Smooth muscle cell (in vitro differentiated cells): ENCODE measurements at regions not wholly inside any gene's neighbourhood (a gene's known extent, or its start where the extent isn't known, plus 50 kb on each side); places are given as distances from the start of the nearest gene placed in this dataset.
"Not testable (repeated sequence)": the region's sequence is repeated elsewhere in the genome, so short reads cannot be mapped to it uniquely, and the experiment has no call there.

Experiments
- DNase-seq: peaks from one replicate; lab custom pipeline; 2025; ENCODE audit not compliant: unreplicated experiment; lab: John Stamatoyannopoulos, UW
- H2AFZ ChIP-seq: fragments of 200-600 bp; sonication (generic); 2 replicates; pipeline ENCODE4 v1.6.0; 2016; ENCODE audit warnings: antibody characterized with exemption, low read depth, mild to moderate bottlenecking
- H3F3A ChIP-seq: fragments of 200-600 bp; sonication (generic); 2 replicates; pipeline ENCODE4 v1.6.0; 2017; ENCODE audit warnings: antibody characterized with exemption, low read depth
- H3K27ac ChIP-seq: fragments of 200-600 bp; sonication (generic); 2 replicates; pipeline ENCODE4 v1.5.1; 2016; ENCODE audit warnings: low read depth, mild to moderate bottlenecking
- H3K27me3 ChIP-seq: fragments of 200-600 bp; sonication (generic); 2 replicates; pipeline ENCODE4 v1.6.1; 2016; ENCODE audit warnings: low read depth, mild to moderate bottlenecking
- H3K36me3 ChIP-seq: fragments of 200-600 bp; sonication (generic); 2 replicates; pipeline ENCODE4 v1.5.1; 2016; ENCODE audit warnings: low read depth
- H3K4me1 ChIP-seq: fragments of 200-600 bp; sonication (generic); 2 replicates; pipeline ENCODE4 v1.5.1; 2016; ENCODE audit warnings: low read depth
- H3K4me2 ChIP-seq: fragments of 200-600 bp; sonication (generic); 2 replicates; pipeline ENCODE4 v1.6.0; 2016; ENCODE audit warnings: mild to moderate bottlenecking
- H3K4me3 ChIP-seq: fragments of 200-600 bp; sonication (generic); 2 replicates; pipeline ENCODE4 v1.5.1; 2016; ENCODE audit warnings: mild to moderate bottlenecking
- H3K79me2 ChIP-seq: fragments of 200-600 bp; sonication (generic); 2 replicates; pipeline ENCODE4 v1.6.0; 2016; ENCODE audit warnings: low read depth, mild to moderate bottlenecking
- H3K9ac ChIP-seq: fragments of 200-600 bp; sonication (generic); 2 replicates; pipeline ENCODE4 v1.6.0; 2016; ENCODE audit warnings: low read depth
- H3K9me3 ChIP-seq: fragments of 200-600 bp; sonication (generic); replicated peaks from 2 replicates; pipeline ENCODE4 v1.5.1; 2016; ENCODE audit warnings: low read depth
- H4K20me1 ChIP-seq: fragments of 200-600 bp; sonication (generic); 2 replicates; pipeline ENCODE4 v1.6.0; 2016; ENCODE audit warnings: low read depth
- CTCF ChIP-seq: fragments of 200-600 bp; sonication (generic); IDR thresholded peaks from 2 replicates; pipeline ENCODE4 v1.5.1; 2017; ENCODE audit warnings: borderline replicate concordance, mild to moderate bottlenecking, antibody characterized with exemption; ENCODE audit not compliant: insufficient read depth, poor library complexity, severe bottlenecking
- WGBS: methylation state at CpG from one replicate; pipeline ENCODE4 v1.1.7; 2016; ENCODE audit warnings: low lambda C conversion rate; 5-methylcytosine and 5-hydroxymethylcytosine counted together

GRCh38 chr3:106071306-106071705 lies 202.5 kb upstream of the CBLB start:
- H3K27ac ChIP-seq, result no peak overlapping the region
- H3K27me3 ChIP-seq, result no peaks in the 10 kb centered on the region
- H3K9ac ChIP-seq, result no peak overlapping the region
- H3K4me1 ChIP-seq, result no peaks in the 10 kb centered on the region
- no peaks in the 10 kb centered on the region for H3K36me3 ChIP-seq
- no peak overlapping the region for H3K4me3 ChIP-seq
- H2AFZ ChIP-seq, result no peak overlapping the region
- no peak overlapping the region for H3K4me2 ChIP-seq
- H3F3A ChIP-seq, result no peaks in the 10 kb centered on the region
- H3K79me2 ChIP-seq, result no peaks in the 10 kb centered on the region
- no peak for TF ChIP-seq CTCF
- no peaks in the 10 kb centered on the region for H3K9me3 ChIP-seq
- no peaks in the 10 kb centered on the region for H4K20me1 ChIP-seq
- DNase-seq, result no peak
- 73% methylated on average over 4 of the region's 4 CpGs for WGBS

GRCh38 chr3:106072596-106072995 lies 203.8 kb upstream of the CBLB start:
- not testable (repeated sequence) for H3K36me3 ChIP-seq, H3F3A ChIP-seq, H4K20me1 ChIP-seq, H2AFZ ChIP-seq, DNase-seq, H3K4me3 ChIP-seq, H3K9me3 ChIP-seq, H3K27ac ChIP-seq, H3K4me2 ChIP-seq, H3K79me2 ChIP-seq, H3K9ac ChIP-seq, H3K4me1 ChIP-seq, H3K27me3 ChIP-seq
- 91% methylated on average over 3 of the region's 5 CpGs for WGBS

GRCh38 chr3:106073806-106074205 lies 205.0 kb upstream of the CBLB start:
- not testable (repeated sequence) for H4K20me1 ChIP-seq, DNase-seq, H3K9me3 ChIP-seq, H3K27ac ChIP-seq, H3K79me2 ChIP-seq, H3F3A ChIP-seq, H3K27me3 ChIP-seq, H3K4me1 ChIP-seq, H3K36me3 ChIP-seq, H3K4me3 ChIP-seq, H3K9ac ChIP-seq, H2AFZ ChIP-seq, H3K4me2 ChIP-seq
- no CpG with 5 or more reads among the region's 31 CpGs for WGBS

GRCh38 chr3:106075731-106076130 lies 206.9 kb upstream of the CBLB start:
- H4K20me1 ChIP-seq, H3F3A ChIP-seq, H3K27me3 ChIP-seq, H3K4me2 ChIP-seq, H3K4me1 ChIP-seq, H2AFZ ChIP-seq, H3K79me2 ChIP-seq, H3K4me3 ChIP-seq, H3K9me3 ChIP-seq, H3K36me3 ChIP-seq, H3K27ac ChIP-seq, DNase-seq, H3K9ac ChIP-seq: not testable (repeated sequence)
- 94% methylated on average over 2 of the region's 5 CpGs for WGBS

GRCh38 chr3:106078635-106079034 lies 209.8 kb upstream of the CBLB start:
- Histone ChIP-seq H3K9me3 (no peaks in the 10 kb centered on the region), H4K20me1 (no peaks in the 10 kb centered on the region), H3K79me2 (no peaks in the 10 kb centered on the region), H3K4me1 (no peaks in the 10 kb centered on the region), H3K9ac (no peak overlapping the region), H3K27ac (no peak overlapping the region), H2AFZ (no peak overlapping the region), H3K4me2 (no peak overlapping the region), H3K4me3 (no peak overlapping the region), H3K27me3 (no peaks in the 10 kb centered on the region), H3F3A (no peaks in the 10 kb centered on the region), H3K36me3 (no peaks in the 10 kb centered on the region)
- TF ChIP-seq CTCF, result no peak
- DNase-seq, result no peak
